ENCODE measurements at regions not wholly inside any gene's neighbourhood (a gene's known extent, or its start where the extent isn't known, plus 50 kb on each side); places are given as distances from the start of the nearest gene placed in this dataset.

DNA sequence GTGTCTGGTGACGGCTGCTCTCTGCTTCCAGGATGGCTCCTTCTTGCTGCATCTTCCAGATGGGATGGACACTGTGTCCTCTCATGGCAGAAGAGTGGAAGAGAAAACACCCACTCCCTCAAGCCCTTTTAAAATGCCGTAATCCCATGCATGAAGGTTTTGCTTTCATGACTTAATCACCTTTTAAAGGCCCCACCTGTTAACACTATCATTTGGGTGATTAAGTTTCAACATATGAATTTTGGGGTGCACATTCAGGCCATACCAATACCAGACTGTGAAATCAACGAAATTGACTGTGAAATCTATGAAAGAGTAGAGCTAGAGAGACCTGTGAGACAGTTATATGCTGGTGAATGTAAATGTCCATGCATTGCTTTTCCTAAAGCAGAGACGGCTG lies 374.3 kb upstream of the CHD6 start:
- Histone ChIP-seq H3K4me3 (ENCODE audit: extremely low read depth in 1 of 4, insufficient read depth in 2 of 4, low read depth in 3 of 4, low read length in 4 of 4) (no peak overlapping the region), H2BK15ac (ENCODE audit: low read length) (no peak overlapping the region), H3K36me3 (ENCODE audit: control insufficient read depth in 2 of 4, insufficient read depth in 4 of 4, low read length in 3 of 4) (no peaks in the 10 kb centered on the region), H2AK5ac (ENCODE audit: low read depth, low read length) (no peak overlapping the region), H3K27ac (ENCODE audit: low read depth, low read length) (no peak overlapping the region), H3K9ac (replicated peaks in 1 of 4; ENCODE audit: extremely low read depth in 1 of 4, low read depth in 3 of 4, low read length in 3 of 4) (no peak overlapping the region), H3K79me1 (ENCODE audit: low read depth, low read length) (no peaks in the 10 kb centered on the region), H3K79me2 (ENCODE audit: control insufficient read depth in 1 of 2, insufficient read depth in 2 of 2, low read length in 2 of 2) (no peaks in the 10 kb centered on the region), H3K4ac (replicated peaks; ENCODE audit: insufficient read length, low read depth, low read length) (no peak overlapping the region), H3K4me1 (replicated peaks in 1 of 4; ENCODE audit: control insufficient read depth in 3 of 4, insufficient read depth in 4 of 4, low read length in 3 of 4) (no peaks in the 10 kb centered on the region), H2BK20ac (ENCODE audit: low read length) (no peak overlapping the region), H2AFZ (ENCODE audit: low read length) (no peak overlapping the region), H4K5ac (ENCODE audit: insufficient read length, low read depth, low read length) (no peak overlapping the region), H3K27me3 (replicated peaks in 1 of 4; ENCODE audit: control insufficient read depth in 3 of 4, extremely low read depth in 1 of 4, insufficient read depth in 3 of 4, low read length in 3 of 4) (no peaks in the 10 kb centered on the region), H4K8ac (ENCODE audit: extremely low read depth, insufficient read depth, low read length) (no peak overlapping the region), H3K18ac (ENCODE audit: extremely low read depth, low read length) (no peak overlapping the region), H3K56ac (replicated peaks; ENCODE audit: insufficient read length, low read depth, low read length) (no peak overlapping the region), H4K20me1 (replicated peaks in 1 of 2; ENCODE audit: control insufficient read depth in 1 of 2, insufficient read depth in 2 of 2, low read length in 2 of 2) (no peaks in the 10 kb centered on the region), H3K23ac (ENCODE audit: insufficient read length) (no peak overlapping the region), H3K4me2 (ENCODE audit: insufficient read depth in 1 of 2, low read depth in 2 of 2, low read length in 2 of 2) (no peak overlapping the region), H3K9me3 (ENCODE audit: insufficient read depth in 2 of 2, low read depth in 1 of 2, low read length in 1 of 2) (peaks cover 0 to 2% of the 10 kb centered on the region in 2 experiments; a peak in 1 of 4 replicates), H3K14ac (ENCODE audit: insufficient read length) (no peak overlapping the region), H2BK5ac (ENCODE audit: low read depth, low read length) (no peak overlapping the region), H4K91ac (replicated peaks; ENCODE audit: insufficient read length, low read length) (no peak overlapping the region), H2BK12ac (ENCODE audit: low read depth, low read length) (no peak overlapping the region), H3K23me2 (ENCODE audit: low read depth, low read length) (no peaks in the 10 kb centered on the region; the same call in 1 of the 2 replicates), H2BK120ac (replicated peaks; ENCODE audit: low read depth, low read length) (no peak overlapping the region)
- ChIA-PET POLR2A (ENCODE audit: partially characterized antibody) (no interaction called here), CTCF (ENCODE audit: partially characterized antibody) (interaction anchor here (1.2 kb wide), 1 partner anchor 49 kb away, joined by 3 read pairs; no protein-coding TSS in a partner anchor)
- TF ChIP-seq TAF1 (IDR thresholded peaks at IDR 0.05; ENCODE audit: low read depth, low read length) (no peak), BACH1 (IDR thresholded peaks at IDR 0.05; ENCODE audit: low read length) (no peak), SIX5 (IDR thresholded peaks at IDR 0.05; ENCODE audit: low read depth, low read length) (no peak)
- no peak for FAIRE-seq
- DNase-seq (ENCODE audit: low read depth in 1 of 2, low spot score in 2 of 2): no peak
- WGBS, 2 experiments (ENCODE audit: extremely low coverage in 1 of 2, insufficient coverage in 1 of 2, insufficient read length in 1 of 2, insufficient replicate concordance in 2 of 2, low coverage in 1 of 2, low lambda C conversion rate in 2 of 2, missing lambda C conversion rate in 1 of 2): 95% methylated on average over 4 of the region's 4 CpGs; no CpG with 5 or more reads in 1 of the 2 experiments

Measured in H1 (cell line).